Gastrocnemius medialis (tissue), 4 donors: ENCODE measurements at regions not wholly inside any gene's neighbourhood (a gene's known extent, or its start where the extent isn't known, plus 50 kb on each side); places are given as distances from the start of the nearest gene placed in this dataset.

Source experiments
- CTCF ChIP-seq, 5 experiments: fragments of 450-650 bp in 3 of 5; fragments of 200-600 bp in 2 of 5; sonication (generic) in 2 of 5; IDR thresholded peaks in 4 of 5; conservative IDR thresholded peaks in 1 of 5; 1 replicate in 4 of 5; 2 replicates in 1 of 5; pipeline ENCODE4 v1.5.1; 2016 to 2019; ENCODE audit warnings: antibody characterized with exemption in 5 of 5, mild to moderate bottlenecking in 3 of 5, moderate library complexity in 3 of 5
- POLR2A ChIP-seq, 2 donors: fragments of 450-650 bp; IDR thresholded peaks; one replicate each; pipeline ENCODE4 v1.6.1; 2017; ENCODE audit warnings: antibody characterized with exemption in 2 of 2, mild to moderate bottlenecking in 2 of 2, moderate library complexity in 2 of 2

- no peak for TF ChIP-seq CTCF (IDR thresholded peaks at IDR 0.05 in 4 of 5, conservative IDR thresholded peaks at IDR 0.05 in 1 of 5)
- no peak for TF ChIP-seq POLR2A (IDR thresholded peaks at IDR 0.05)
These were observed 324.0 kb upstream of the SPRY2 start for GRCh38 chr13:80664950-80665349.
